Inferior parietal cortex (tissue), 1 donor: ENCODE measurements at regions not wholly inside any gene's neighbourhood (a gene's known extent, or its start where the extent isn't known, plus 50 kb on each side); places are given as distances from the start of the nearest gene placed in this dataset.
"Not testable (repeated sequence)": the region's sequence is repeated elsewhere in the genome, so short reads cannot be mapped to it uniquely, and the experiment has no call there.

ENCODE experiments used
- DNase-seq: peaks from one replicate; pipeline ENCODE4 v3.0.0-alpha.2; 2016; ENCODE audit errors: extremely low spot score

DNA sequence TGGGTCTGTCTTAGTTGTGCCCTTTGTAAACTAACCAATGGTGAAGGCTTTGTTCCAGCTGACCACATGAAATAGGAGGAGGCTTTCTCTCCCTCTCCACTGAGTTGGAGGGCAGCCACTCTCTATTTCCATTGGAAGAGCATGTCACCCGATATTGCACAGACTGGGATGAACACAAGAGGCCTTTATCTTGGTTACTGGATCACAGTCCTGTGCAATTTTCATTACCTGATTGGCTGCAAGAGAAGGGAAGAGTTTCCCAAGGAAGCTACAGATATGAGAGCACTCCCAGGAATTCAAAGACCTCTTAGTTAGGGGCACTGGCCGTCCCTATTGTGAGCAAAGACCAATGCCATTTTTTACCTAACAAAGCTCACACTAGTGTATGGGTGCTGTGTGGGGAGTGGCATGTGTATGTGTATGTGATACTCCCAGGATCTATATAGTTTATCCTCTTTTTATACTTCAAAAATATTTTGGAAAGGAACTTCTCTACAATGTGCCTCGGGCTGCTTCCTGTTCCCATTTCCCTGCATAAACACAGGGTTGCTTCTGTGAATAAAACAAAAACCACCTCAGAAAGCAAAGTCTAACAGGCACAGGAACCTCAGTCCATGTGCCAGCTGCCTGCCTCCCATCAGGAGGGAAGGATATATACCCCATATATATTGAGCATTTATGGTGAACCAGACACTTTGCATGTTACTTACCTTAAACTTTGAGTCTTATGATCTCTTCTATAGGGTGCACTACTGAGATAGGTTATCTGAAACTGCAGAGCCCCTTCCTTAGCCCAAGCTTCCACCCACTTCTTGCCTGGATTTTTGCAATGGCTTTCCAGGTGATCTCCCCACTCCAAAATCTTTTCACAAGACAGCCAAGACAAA lies 126.5 kb downstream of the RASSF10 start:
- DNase-seq: peak; percentile 86

GRCh38 chr11:13136272-13136596 lies 127.1 kb downstream of the RASSF10 start:
- DNase-seq: no peak

GRCh38 chr11:13137844-13138301 lies 128.8 kb downstream of the RASSF10 start:
- no peak for DNase-seq

DNA sequence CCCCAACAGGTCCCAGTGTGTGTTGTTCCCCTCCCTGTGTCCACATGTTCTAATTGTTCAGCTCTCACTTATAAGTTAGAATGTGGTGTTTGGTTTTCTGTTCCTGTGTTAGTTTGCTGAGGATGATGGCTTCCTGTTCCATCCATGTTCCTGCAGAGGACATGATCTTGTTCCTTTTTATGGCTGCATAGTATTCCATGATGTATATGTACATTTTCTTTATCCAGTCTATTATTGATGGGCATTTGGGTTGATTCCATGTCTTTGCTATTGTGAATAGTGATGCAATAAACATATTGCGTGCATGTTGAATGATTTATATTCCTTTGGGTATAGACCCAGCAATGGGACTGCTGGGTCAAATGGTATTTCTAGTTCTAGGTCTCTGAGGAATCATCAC lies 130.0 kb downstream of the RASSF10 start:
- DNase-seq: not testable (repeated sequence)

DNA sequence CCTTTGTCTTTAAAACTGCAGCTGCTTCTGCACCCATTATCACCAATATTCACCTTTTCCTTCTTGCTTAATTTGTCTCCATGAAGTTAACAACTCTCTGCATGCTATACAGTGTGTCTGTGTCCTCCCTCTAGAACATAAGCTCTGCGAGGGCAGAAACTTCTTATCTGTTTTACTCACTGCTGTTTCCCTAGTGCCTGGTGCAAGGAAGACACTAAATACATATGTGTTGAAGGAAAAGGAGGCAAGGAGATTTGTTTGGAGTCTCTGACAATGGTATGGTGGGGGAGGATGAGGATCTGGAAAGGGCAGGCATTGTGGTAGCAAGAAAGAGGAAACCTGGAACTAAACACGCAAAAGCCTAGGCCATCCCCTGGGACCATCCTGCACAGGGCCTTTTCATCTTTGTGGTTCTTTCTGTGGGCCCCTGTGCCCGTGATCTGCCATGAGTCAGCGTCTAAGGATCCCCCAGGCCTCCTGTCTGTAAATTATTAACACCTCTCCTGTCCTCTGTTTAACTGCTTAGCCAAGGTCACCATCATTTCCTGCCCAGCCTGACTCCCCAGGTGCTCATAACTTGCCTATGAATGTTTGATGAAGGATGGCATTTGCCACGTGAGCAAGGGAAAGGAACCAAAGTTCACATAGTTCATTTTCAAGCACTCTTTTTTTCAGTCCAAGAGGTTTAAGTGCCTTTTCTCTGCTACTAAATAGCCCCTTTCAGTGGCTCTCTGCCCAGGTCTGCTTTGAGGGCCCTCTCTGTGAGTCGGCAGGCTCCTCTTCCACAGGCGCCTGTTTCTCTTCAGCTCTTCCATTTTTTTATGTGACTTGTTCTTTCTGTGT lies 131.1 kb downstream of the RASSF10 start:
- no peak for DNase-seq

DNA sequence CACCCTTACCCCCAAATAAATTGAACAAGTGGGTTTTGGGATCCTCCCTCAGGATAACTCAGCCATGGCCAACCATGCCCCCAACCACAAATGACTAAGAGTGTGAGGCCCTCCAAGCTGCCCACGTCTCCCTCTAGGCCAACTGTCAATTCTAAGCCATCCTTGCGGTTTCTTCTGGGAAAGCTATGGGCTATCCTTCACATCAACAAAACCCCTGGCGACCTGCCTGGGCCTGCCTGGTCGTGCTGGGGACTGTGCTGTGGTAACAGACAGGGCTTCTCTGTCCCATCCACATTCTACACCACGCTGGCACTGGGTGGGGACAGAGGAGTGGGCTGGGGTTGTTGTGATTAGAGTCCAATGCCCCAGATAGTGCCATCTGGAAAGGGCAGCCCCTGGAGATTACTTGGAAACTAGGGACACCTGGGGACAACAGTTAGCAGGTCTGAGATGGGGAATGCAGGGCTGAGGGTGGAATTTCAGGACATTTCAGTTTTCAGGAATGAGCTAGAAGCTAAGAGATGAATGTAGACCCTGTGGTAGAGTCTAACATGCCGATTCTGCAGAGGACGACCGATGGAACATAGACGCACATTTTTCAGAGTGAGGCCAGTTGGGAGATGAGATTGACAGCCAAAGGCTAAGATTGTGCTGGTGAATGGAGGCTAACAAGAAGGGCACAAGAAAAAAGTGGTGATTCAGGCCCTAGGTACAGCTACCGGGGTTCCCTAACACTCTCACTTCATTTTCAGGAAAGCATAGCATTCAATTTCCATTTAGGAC lies 131.9 kb downstream of the RASSF10 start:
- no peak for DNase-seq

- DNase-seq: no peak
Observed at GRCh38 chr11:13141731-13142709, 132.9 kb downstream of the RASSF10 start.

- DNase-seq: no peak
Observed at GRCh38 chr11:13143486-13144297, 133.9 kb upstream of the BMAL1 start.

DNA sequence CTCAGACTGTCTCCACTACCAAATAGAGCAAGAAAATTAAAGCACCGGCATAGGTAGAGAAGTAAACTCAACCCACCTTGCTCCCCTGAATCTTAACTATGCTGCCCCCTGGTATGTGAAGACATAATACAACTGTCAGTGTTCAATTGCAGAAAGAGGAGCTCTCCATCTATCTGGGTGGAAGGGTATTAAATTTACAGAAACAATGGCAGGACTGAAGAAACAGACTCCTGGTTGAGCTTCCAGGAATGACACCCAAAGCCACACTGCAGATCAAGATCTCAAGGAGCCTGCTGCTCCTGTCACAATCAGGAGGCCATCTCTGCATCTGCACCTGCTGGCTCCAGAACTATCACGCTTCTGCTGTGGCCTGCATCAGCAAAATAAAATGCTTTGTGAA lies 132.1 kb upstream of the BMAL1 start:
- no peak for DNase-seq

- no peak for DNase-seq
Observed at GRCh38 chr11:13149991-13150390, 127.6 kb upstream of the BMAL1 start.

DNA sequence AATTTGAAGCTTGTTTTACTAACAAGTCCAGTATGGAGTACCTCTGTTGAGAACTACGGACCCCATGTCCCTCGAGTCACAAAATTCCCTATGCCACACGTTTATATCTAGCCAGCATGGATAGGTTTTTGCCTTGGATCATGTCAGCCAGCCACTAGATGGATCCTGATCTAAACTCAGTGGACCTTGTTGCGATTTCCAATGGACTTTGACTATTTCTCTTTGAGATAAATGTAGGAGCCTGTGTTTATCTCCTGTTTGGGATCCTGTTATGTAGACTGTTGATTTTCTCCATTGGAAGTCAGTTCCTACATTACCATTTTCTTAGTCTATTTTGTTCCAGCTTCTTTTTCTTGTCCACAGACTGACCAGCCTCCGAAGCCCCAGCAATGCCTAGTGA lies 127.1 kb upstream of the BMAL1 start:
- no peak for DNase-seq

DNA sequence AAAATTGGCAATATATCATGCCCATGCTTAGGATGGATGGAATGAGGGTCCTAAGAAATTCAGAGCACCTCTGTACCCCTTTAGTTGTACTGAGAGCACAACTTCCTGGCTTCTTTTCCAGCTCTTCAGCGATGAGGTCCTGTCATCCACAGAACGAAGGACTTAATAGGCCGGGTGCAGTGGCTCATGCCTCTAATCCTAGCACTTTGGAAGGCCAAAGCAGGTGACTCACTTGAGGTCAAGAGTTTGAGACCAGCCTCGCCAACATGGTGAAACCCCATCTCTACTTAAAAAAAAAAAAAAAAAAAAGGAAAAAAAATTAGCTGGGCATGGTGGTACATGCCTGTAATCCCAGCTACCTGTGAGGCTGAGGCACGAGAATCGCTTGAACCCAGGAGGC lies 125.3 kb upstream of the BMAL1 start:
- DNase-seq: no peak

DNA sequence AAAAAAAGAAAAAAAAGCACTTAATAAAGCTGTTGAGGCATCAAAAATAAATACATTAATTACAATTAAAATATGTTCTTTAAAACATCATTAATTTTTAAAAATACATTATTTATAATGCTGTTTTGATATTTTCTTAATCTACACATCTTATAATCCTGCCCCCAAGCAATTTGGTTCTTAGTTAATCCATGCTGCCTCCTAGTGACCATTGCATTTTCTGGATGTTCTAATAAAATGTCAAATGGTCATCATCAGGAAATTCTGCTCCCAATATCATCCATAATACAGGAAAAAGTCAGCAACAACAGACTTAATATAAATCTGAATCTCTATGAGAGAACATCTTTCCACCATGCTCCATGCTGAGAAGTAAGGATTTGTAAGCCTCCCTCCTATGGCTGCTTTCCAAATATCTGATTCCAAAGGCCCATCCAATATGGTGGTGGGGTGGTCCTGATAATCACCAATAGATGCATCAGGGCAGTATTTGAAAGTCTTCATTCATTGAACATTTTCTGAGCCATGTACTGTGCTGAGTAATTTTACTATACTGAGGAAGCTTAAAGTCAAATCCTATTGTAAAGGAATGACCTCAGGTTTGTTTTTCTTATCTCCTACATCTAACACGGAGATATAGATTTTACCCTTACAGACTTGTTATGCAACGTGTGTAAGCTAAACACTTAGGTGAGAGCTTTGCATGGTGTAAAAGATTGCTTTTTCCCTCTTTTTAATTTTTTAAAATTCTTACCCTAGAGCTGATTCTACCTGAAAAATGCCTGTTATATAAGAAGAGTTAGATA lies 124.7 kb upstream of the BMAL1 start:
- peak; percentile 63 for DNase-seq

GRCh38 chr11:13154374-13154773 lies 123.2 kb upstream of the BMAL1 start:
- DNase-seq: not testable (repeated sequence)

DNA sequence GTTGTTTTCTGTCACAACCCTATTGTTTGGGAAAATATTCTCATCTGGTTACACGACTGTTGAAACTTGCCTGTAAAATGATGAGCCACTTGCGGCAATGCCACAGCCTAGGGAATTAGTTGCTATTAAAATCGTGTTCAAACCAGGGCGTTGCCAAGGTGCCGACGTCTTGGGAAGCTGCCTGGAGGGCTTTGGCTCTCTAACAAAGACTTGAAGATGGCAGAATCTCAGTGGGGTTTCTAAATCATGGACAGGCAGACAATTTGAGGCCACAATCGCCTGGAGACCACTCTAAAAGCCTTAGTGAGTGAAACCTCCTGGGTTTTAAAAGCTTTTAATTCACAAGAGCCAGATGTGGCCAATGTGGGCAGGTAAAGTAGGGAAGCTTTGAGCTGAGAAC lies 117.2 kb upstream of the BMAL1 start:
- DNase-seq: no peak

GRCh38 chr11:13160806-13161205 lies 116.8 kb upstream of the BMAL1 start:
- no peak for DNase-seq

- DNase-seq: no peak
Observed at GRCh38 chr11:13163158-13163557, 114.4 kb upstream of the BMAL1 start.

- no peak for DNase-seq
Observed at GRCh38 chr11:13166036-13166435, 111.6 kb upstream of the BMAL1 start.

DNA sequence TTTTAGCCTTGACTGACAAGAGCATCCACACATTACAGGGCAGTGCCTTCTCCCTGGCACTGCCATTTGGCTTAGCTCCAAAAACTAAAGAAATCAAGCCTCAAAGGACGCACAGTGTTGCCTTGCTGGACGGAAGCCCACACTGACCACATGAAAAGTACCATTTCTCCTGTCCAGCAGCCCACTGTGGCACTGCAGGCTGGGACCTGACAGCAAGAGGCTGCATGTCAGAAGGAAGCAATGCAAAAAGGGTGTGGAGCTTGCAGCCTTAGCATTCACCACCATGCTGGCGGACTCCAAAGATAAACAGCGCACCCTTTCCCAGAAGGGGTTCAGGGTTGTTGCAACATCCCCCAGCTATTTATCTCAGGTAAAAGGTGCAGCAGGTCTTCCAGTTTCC lies 109.3 kb upstream of the BMAL1 start:
- DNase-seq: no peak
